SK-N-SH treated with all-trans-retinoic acid at 6 μM for 48 hours (cell line): ENCODE measurements at regions not wholly inside any gene's neighbourhood (a gene's known extent, or its start where the extent isn't known, plus 50 kb on each side); places are given as distances from the start of the nearest gene placed in this dataset.

ENCODE experiments used
- ARNTL ChIP-seq: fragments of 450-650 bp; formaldehyde crosslinking; IDR thresholded peaks from 2 replicates; pipeline ENCODE4 v1.5.0; 2020; ENCODE audit warnings: low read depth, mild to moderate bottlenecking, moderate library complexity, borderline replicate concordance
- BACH2 ChIP-seq: fragments of 250-450 bp; sonication (Bioruptor Pico); IDR thresholded peaks from 2 replicates; pipeline ENCODE4 v1.9.0; 2021; ENCODE audit warnings: mild to moderate bottlenecking, borderline replicate concordance
- CSRNP3 ChIP-seq: fragments of 250-450 bp; sonication (Bioruptor Pico); IDR thresholded peaks from 2 replicates; pipeline ENCODE4 v1.5.1; 2021; ENCODE audit warnings: mild to moderate bottlenecking, moderate library complexity
- ESRRG ChIP-seq: fragments of 250-450 bp; sonication (Bioruptor Pico); IDR thresholded peaks from 2 replicates; pipeline ENCODE4 v1.6.1; 2021; ENCODE audit warnings: mild to moderate bottlenecking
- OSR1 ChIP-seq: fragments of 250-450 bp; sonication (Bioruptor Pico); IDR thresholded peaks from 2 replicates; pipeline ENCODE4 v1.8.0; 2022; ENCODE audit warnings: moderate library complexity, mild to moderate bottlenecking, inconsistent platforms
- PATZ1 ChIP-seq: fragments of 250-450 bp; sonication (Bioruptor Pico); IDR thresholded peaks from 2 replicates; pipeline ENCODE4 v1.8.0; 2020; ENCODE audit warnings: mild to moderate bottlenecking, moderate library complexity, borderline replicate concordance
- TCF4 ChIP-seq: fragments of 250-450 bp; sonication (Bioruptor Pico); IDR thresholded peaks from 2 replicates; pipeline ENCODE4 v1.8.0; 2021; ENCODE audit warnings: mild to moderate bottlenecking, moderate library complexity, borderline replicate concordance
- TSHZ2 ChIP-seq: fragments of 250-450 bp; sonication (Bioruptor Pico); IDR thresholded peaks from 2 replicates; pipeline ENCODE4 v1.5.0; 2020; ENCODE audit warnings: mild to moderate bottlenecking, moderate library complexity
- ZNF565 ChIP-seq: fragments of 450-650 bp; formaldehyde crosslinking; conservative IDR thresholded peaks from 2 replicates; pipeline ENCODE4 v1.5.0; 2020; ENCODE audit warnings: low read depth, mild to moderate bottlenecking, moderate library complexity

DNA sequence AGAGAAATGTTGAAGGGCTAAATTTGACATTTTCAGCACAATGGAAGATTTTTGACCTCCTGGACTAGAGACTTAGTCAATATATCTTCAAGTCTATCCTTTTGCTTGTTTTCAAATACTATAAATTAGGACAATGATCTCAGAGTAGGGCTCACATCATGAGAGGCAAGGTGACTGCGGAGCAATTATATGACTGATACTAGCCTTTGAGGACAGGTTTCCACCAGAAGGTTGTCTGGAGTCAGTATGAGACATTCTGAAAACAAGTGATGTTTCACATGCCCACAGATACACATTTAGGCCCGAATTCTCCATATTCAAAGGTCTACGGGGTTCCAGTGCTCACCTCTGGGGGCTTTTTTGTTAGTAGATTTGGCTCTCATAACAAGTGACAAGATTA is 142.3 kb upstream of the SAMSN1 start:
- no peak for TF ChIP-seq ZNF565 (CRISPR knock-in tag)
- no peak for TF ChIP-seq OSR1
- TF ChIP-seq CSRNP3 = no peak
- TF ChIP-seq BACH2 (CRISPR knock-in tag) = no peak
- TF ChIP-seq ARNTL = no peak
- TF ChIP-seq TCF4 (CRISPR knock-in tag) = no peak
- no peak for TF ChIP-seq PATZ1 (CRISPR knock-in tag)
- TF ChIP-seq ESRRG = no peak
- TF ChIP-seq TSHZ2 (CRISPR knock-in tag) = no peak
